Uterus (tissue), 3 donors: ENCODE measurements at regions not wholly inside any gene's neighbourhood (a gene's known extent, or its start where the extent isn't known, plus 50 kb on each side); places are given as distances from the start of the nearest gene placed in this dataset.

Source experiments
- DNase-seq, 2 donors: peaks; one replicate each; pipeline ENCODE4 v3.0.0-alpha.2; 2019 to 2020
- H3K27ac ChIP-seq, 2 donors: fragments of 200-600 bp; sonication (generic); 1 replicate in 1 of 2; 2 replicates in 1 of 2; pipeline ENCODE4 v1.5.1; 2016 to 2018
- H3K27me3 ChIP-seq, 2 donors: fragments of 200-600 bp; sonication (generic); one replicate each; pipeline ENCODE4 v1.5.1; 2018 to 2019; ENCODE audit warnings: control low read depth in 1 of 2
- H3K36me3 ChIP-seq, 2 donors: fragments of 200-600 bp; sonication (generic); one replicate each; pipeline ENCODE4 v1.5.1; 2019; ENCODE audit warnings: control low read depth in 1 of 2
- H3K4me1 ChIP-seq, 2 donors: fragments of 200-600 bp; sonication (generic); one replicate each; pipeline ENCODE4 v1.5.1; 2018 to 2019; ENCODE audit warnings: control low read depth in 1 of 2
- H3K4me3 ChIP-seq, 2 donors: fragments of 200-600 bp; sonication (generic); 1 replicate in 1 of 2; 2 replicates in 1 of 2; pipeline ENCODE4 v1.5.1; 2018 to 2019; ENCODE audit warnings: mild to moderate bottlenecking in 1 of 2
- H3K9me3 ChIP-seq, 2 donors: fragments of 200-600 bp; sonication (generic); one replicate each; pipeline ENCODE4 v1.5.1; 2019; ENCODE audit warnings: control low read depth in 1 of 2
- POLR2A ChIP-seq, 2 donors: fragments of 450-650 bp; IDR thresholded peaks; one replicate each; pipeline ENCODE4 v1.6.1; 2016; ENCODE audit warnings: antibody characterized with exemption in 2 of 2, mild to moderate bottlenecking in 1 of 2, moderate library complexity in 1 of 2
- intact Hi-C: fragments of 100-400 bp; cut with DNase I; formaldehyde crosslinking; loops from one replicate; pipeline ENCODE4 v1.15.1; 2023; ENCODE audit warnings: low total_unique reads
- TF ChIP-seq, protein P1 (sequence below), 4 experiments: fragments of 200-600 bp in 2 of 4; fragments of 450-650 bp in 2 of 4; sonication (generic) in 2 of 4; IDR thresholded peaks; one replicate each; pipeline ENCODE4 v1.5.1; 2016 to 2019; ENCODE audit warnings: antibody characterized with exemption in 4 of 4, mild to moderate bottlenecking in 2 of 4, moderate library complexity in 1 of 4
- donor health status: DM: yes; HTN: yes; CAD: no.

DNA sequence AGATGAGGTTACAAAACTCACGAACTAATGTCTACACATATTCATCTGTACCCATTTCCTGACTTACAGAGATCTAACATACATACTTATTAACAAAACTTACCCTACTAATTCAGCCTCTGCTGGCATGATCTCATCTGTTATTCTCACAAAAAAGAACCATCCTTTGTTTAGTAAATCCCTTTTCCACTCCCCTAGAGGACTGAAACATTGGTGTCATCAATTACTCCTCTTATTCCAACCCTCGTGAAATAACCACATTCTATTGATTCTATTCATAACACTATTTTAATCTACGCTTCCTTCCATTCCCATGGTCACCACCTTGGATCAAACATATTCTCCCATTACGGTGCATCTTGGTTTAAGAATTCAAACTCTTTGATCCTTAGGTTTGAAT, 505.9 kb downstream of the SI start:
- Histone ChIP-seq H3K27ac (no peak overlapping the region), H3K27me3 (no peaks in the 10 kb centered on the region), H3K36me3 (peaks cover 0 to 3% of the 10 kb centered on the region in 2 donors), H3K4me3 (no peak overlapping the region), H3K9me3 (no peaks in the 10 kb centered on the region), H3K4me1 (no peaks in the 10 kb centered on the region)
- DNase-seq: no peak
- no peak for TF ChIP-seq POLR2A (IDR thresholded peaks at IDR 0.05)
- TF ChIP-seq, protein P1, sequence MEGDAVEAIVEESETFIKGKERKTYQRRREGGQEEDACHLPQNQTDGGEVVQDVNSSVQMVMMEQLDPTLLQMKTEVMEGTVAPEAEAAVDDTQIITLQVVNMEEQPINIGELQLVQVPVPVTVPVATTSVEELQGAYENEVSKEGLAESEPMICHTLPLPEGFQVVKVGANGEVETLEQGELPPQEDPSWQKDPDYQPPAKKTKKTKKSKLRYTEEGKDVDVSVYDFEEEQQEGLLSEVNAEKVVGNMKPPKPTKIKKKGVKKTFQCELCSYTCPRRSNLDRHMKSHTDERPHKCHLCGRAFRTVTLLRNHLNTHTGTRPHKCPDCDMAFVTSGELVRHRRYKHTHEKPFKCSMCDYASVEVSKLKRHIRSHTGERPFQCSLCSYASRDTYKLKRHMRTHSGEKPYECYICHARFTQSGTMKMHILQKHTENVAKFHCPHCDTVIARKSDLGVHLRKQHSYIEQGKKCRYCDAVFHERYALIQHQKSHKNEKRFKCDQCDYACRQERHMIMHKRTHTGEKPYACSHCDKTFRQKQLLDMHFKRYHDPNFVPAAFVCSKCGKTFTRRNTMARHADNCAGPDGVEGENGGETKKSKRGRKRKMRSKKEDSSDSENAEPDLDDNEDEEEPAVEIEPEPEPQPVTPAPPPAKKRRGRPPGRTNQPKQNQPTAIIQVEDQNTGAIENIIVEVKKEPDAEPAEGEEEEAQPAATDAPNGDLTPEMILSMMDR (IDR thresholded peaks at IDR 0.05): no peak
- intact Hi-C loops: no loop called here

DNA sequence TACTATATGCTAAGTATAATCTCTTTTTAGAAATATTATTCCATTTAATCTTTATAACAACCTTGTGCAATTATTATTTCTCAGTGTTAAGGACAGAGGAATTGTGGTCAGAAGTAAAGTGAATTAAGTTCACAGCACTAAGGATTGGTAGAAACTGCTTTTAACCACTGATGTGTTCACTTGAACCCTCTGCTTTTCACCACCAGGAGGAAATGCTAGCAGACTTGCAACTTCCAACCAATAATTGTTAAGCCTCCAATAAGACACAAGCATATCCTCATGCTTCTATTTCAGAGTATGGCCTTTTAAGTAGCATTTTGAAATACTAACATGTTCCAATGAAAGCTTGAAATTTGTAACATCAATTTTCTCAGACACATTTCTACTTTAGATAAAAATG, 527.4 kb downstream of the SI start:
- Histone ChIP-seq H3K27ac (no peak overlapping the region), H3K4me3 (no peak overlapping the region)
- intact Hi-C loops: no loop called here

DNA sequence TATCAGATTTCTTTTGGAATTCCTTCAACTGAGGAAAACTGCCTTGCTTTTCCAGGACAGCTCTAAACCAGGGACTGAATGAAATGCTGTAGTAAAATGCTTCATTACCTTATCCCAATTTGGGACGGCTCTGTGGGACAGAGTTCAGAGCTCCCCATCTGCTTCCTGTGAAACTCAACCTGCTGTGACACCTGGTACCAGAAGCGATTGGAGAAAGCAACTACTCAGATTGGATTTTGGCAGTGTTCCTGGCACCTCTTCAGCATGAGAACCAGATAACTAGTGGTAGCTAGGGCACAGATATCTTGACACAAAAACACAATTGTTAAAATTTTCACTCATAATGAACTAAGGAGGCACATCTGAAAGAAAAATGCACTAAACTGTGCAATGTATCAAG, 539.1 kb downstream of the SI start:
- intact Hi-C loops: no loop called here
- Histone ChIP-seq H3K36me3 (no peaks in the 10 kb centered on the region), H3K27me3 (no peaks in the 10 kb centered on the region), H3K4me1 (no peaks in the 10 kb centered on the region), H3K9me3 (no peaks in the 10 kb centered on the region), H3K27ac (no peak overlapping the region), H3K4me3 (no peak overlapping the region)
- no peak for DNase-seq
- no peak for TF ChIP-seq POLR2A (IDR thresholded peaks at IDR 0.05)
- TF ChIP-seq, protein P1 (IDR thresholded peaks at IDR 0.05): no peak

More for the DNA sequence above, 527.4 kb downstream of the SI start:
- no peaks in the 10 kb centered on the region for H3K4me1 ChIP-seq
- TF ChIP-seq POLR2A (IDR thresholded peaks at IDR 0.05): no peak
- TF ChIP-seq, protein P1 (IDR thresholded peaks at IDR 0.05): no peak
- H3K9me3 ChIP-seq: no peaks in the 10 kb centered on the region
- no peaks in the 10 kb centered on the region for H3K27me3 ChIP-seq
- H3K36me3 ChIP-seq: no peaks in the 10 kb centered on the region
- DNase-seq: no peak

DNA sequence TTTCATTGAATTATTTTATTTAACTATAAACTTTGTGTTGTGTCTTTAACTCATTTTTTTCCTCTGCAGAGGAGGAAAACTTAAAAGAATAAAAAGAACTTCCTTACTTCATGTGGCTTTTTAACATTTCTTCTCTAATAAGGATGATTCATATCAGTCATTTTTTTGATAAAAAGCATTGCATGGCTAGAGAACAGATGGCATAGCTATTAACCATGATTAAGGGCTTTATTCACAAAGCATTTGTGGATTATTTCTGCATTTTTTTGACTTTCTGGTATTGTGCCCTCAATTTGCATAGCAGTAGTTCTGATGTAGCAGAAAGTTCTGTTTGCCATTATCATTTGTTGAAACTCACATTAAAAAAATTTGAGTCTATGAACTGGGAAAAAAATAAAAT, 540.8 kb downstream of the SI start:
- no peak overlapping the region for H3K27ac ChIP-seq
- no peaks in the 10 kb centered on the region for H3K9me3 ChIP-seq
- intact Hi-C loops: no loop called here
- TF ChIP-seq, protein P1 (IDR thresholded peaks at IDR 0.05): no peak
- no peak for TF ChIP-seq POLR2A (IDR thresholded peaks at IDR 0.05)
- H3K4me3 ChIP-seq: no peak overlapping the region
- H3K4me1 ChIP-seq: no peaks in the 10 kb centered on the region
- H3K36me3 ChIP-seq: no peaks in the 10 kb centered on the region
- DNase-seq: no peak
- no peaks in the 10 kb centered on the region for H3K27me3 ChIP-seq

DNA sequence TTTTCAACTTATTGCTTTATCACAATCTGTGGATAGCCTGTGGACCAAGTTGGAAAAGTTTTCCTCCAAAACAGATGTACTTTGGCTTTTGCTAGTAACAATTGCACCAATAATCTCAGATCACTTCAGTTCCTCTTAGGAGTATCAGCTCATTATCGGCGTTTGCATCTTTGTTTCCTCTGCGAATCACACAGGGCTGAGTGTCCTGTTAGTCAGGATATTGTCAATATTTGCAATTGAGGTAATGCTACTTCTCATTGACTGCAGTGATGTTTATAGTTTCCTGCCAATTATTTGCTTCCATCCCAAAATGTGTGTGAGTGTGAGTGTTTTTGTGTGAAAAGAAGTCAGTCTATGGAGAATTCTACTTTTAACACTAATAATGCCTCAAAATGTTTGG, 545.0 kb downstream of the SI start:
- no peak overlapping the region for H3K4me3 ChIP-seq
- no peaks in the 10 kb centered on the region for H3K9me3 ChIP-seq
- no peak overlapping the region for H3K27ac ChIP-seq
- H3K4me1 ChIP-seq: no peaks in the 10 kb centered on the region
- intact Hi-C loops: no loop called here
- no peak for DNase-seq
- TF ChIP-seq, protein P1 (IDR thresholded peaks at IDR 0.05): no peak
- TF ChIP-seq POLR2A (IDR thresholded peaks at IDR 0.05): no peak
- no peaks in the 10 kb centered on the region for H3K27me3 ChIP-seq
- no peaks in the 10 kb centered on the region for H3K36me3 ChIP-seq
